ENCODE measurements at regions not wholly inside any gene's neighbourhood (a gene's known extent, or its start where the extent isn't known, plus 50 kb on each side); places are given as distances from the start of the nearest gene placed in this dataset.

DNA sequence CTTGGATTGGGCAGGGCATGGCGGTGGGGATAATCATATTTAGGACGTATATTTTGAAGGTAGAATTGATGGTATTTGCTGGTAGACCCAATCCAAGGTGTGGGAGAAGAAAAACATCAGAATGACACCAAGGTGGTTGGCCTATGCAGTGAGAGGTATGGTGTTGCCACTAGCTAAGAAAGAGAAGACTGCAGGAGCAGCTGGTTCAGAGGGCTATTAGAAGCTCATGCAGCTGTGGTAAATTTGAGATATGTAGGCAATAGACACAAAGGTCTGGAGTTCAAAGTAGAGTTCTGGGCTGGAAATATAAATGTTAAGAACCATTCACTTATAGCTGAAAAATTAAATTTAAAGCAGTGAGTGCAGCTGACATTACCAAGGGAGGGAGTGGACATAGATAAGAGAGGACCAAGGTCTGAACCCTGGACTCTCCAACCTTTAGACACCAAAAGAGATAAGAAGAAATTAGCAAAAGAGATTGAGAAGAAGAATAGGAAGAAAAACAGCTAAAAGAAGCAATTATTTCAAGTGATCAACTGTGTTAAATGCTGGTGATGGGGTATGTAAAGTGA is 74.7 kb upstream of the FAM169A start:
- TF ChIP-seq, protein P1, sequence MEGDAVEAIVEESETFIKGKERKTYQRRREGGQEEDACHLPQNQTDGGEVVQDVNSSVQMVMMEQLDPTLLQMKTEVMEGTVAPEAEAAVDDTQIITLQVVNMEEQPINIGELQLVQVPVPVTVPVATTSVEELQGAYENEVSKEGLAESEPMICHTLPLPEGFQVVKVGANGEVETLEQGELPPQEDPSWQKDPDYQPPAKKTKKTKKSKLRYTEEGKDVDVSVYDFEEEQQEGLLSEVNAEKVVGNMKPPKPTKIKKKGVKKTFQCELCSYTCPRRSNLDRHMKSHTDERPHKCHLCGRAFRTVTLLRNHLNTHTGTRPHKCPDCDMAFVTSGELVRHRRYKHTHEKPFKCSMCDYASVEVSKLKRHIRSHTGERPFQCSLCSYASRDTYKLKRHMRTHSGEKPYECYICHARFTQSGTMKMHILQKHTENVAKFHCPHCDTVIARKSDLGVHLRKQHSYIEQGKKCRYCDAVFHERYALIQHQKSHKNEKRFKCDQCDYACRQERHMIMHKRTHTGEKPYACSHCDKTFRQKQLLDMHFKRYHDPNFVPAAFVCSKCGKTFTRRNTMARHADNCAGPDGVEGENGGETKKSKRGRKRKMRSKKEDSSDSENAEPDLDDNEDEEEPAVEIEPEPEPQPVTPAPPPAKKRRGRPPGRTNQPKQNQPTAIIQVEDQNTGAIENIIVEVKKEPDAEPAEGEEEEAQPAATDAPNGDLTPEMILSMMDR (IDR thresholded peaks at IDR 0.05 in 2 of 3, conservative IDR thresholded peaks at IDR 0.05 in 1 of 3; ENCODE audit: borderline replicate concordance in 1 of 3, insufficient read depth in 1 of 3, low read depth in 2 of 3, low read length in 2 of 3): no peak
- TF ChIP-seq ZFX (IDR thresholded peaks at IDR 0.05): no peak
- no peak for TF ChIP-seq EZH2phosphoT487 (IDR thresholded peaks at IDR 0.05; ENCODE audit: borderline replicate concordance)
- TF ChIP-seq POLR2A (IDR thresholded peaks at IDR 0.05; ENCODE audit: borderline replicate concordance, extremely low read depth, insufficient read depth, insufficient read length): no peak
- no peak for TF ChIP-seq EZH2 (IDR thresholded peaks at IDR 0.05)
- TF ChIP-seq RAD21 (IDR thresholded peaks at IDR 0.05; ENCODE audit: low read depth): no peak
- TF ChIP-seq SP1 (IDR thresholded peaks at IDR 0.05; ENCODE audit: low read depth): no peak
- TF ChIP-seq POLR2AphosphoS5 (IDR thresholded peaks at IDR 0.05; ENCODE audit: low read depth, low read length): no peak
- TF ChIP-seq, protein P2, sequence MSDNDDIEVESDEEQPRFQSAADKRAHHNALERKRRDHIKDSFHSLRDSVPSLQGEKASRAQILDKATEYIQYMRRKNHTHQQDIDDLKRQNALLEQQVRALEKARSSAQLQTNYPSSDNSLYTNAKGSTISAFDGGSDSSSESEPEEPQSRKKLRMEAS (IDR thresholded peaks at IDR 0.05): no peak
- TF ChIP-seq ZNF274 (IDR thresholded peaks at IDR 0.05; ENCODE audit: low read depth, low read length): no peak
- TF ChIP-seq, protein P3, sequence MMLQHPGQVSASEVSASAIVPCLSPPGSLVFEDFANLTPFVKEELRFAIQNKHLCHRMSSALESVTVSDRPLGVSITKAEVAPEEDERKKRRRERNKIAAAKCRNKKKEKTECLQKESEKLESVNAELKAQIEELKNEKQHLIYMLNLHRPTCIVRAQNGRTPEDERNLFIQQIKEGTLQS (IDR thresholded peaks at IDR 0.05): no peak
- TF ChIP-seq CEBPB (IDR thresholded peaks at IDR 0.05; ENCODE audit: low read depth): no peak
- no peak for TF ChIP-seq JUND (IDR thresholded peaks at IDR 0.05)
